HepG2 (cell line): ENCODE measurements at regions not wholly inside any gene's neighbourhood (a gene's known extent, or its start where the extent isn't known, plus 50 kb on each side); places are given as distances from the start of the nearest gene placed in this dataset.
A peak's percentile ranks its signal among the peaks of the same experiment; 100 is the strongest.

ENCODE experiments used
- ATAC-seq: fragments of 200-7000 bp; cut with Tn5 transposase; 3 replicates; pipeline ENCODE4 v1.9.1; 2020; ENCODE audit warnings: mild to moderate bottlenecking, moderate library complexity
- BruUV-seq: library from RNA; stranded (reverse); fragments of 400-500 nt; replicated peaks from 2 replicates; lab custom pipeline; 2021; lab: Mats Ljungman, UMichigan
- CTCF ChIA-PET: fragments of 300-600 bp; formaldehyde crosslinking; extraction: SDS; loops from one replicate; lab custom pipeline; 2021; ENCODE audit warnings: low total read pairs, inconsistent platforms, low intra/inter-chr PET ratio; lab: Yijun Ruan, JAX
- POLR2A ChIA-PET: fragments of 350-600 bp; sonication (Branson Sonifier 250); formaldehyde crosslinking; loops from one replicate; lab custom pipeline; 2020; ENCODE audit warnings: antibody characterized with exemption, inconsistent platforms; lab: Yijun Ruan, JAX
- DNase-seq: peaks from one replicate; pipeline ENCODE4 v3.0.0-alpha.2; 2015; ENCODE audit warnings: low spot score
- FAIRE-seq: peaks from 3 replicates; lab custom pipeline; 2011; peaks lifted over from hg19 to GRCh38; lab: Jason Lieb, UNC
- H2AFZ ChIP-seq: one replicate; pipeline ENCODE4 v1.6.1; 2011; ENCODE audit warnings: low read length, inconsistent platforms
- H3K27ac ChIP-seq: fragments of 300-600 bp; 3 replicates; pipeline ENCODE4 v1.8.0; 2011; ENCODE audit warnings: mixed run types, mild to moderate bottlenecking, mixed read lengths, low read length, inconsistent platforms; ENCODE audit not compliant: insufficient read depth; ENCODE audit errors: extremely low read length
- H3K27me3 ChIP-seq, 2 experiments: fragments of 200-600 bp in 1 of 2; 2 replicates in 1 of 2; 3 replicates in 1 of 2; pipeline versions ENCODE4 v1.6.0 to v1.8.0; 2011; ENCODE audit warnings: low read length in 2 of 2, mild to moderate bottlenecking in 2 of 2, moderate library complexity in 2 of 2, inconsistent platforms in 1 of 2; ENCODE audit not compliant: insufficient read depth in 2 of 2, control insufficient read depth in 1 of 2
- H3K36me3 ChIP-seq, 2 experiments: fragments of 200-600 bp in 1 of 2; replicated peaks in 1 of 2; 2 replicates in 1 of 2; 3 replicates in 1 of 2; pipeline versions ENCODE4 v1.5.1 to v1.8.0; 2011; ENCODE audit warnings: low read length in 2 of 2, inconsistent platforms in 1 of 2; ENCODE audit not compliant: insufficient read depth in 2 of 2, control insufficient read depth in 1 of 2
- H3K4me1 ChIP-seq: 2 replicates; pipeline ENCODE4 v1.5.1; 2012; ENCODE audit warnings: low read length, inconsistent platforms; ENCODE audit not compliant: insufficient read depth
- H3K4me2 ChIP-seq: 2 replicates; pipeline ENCODE4 v1.6.0; 2011; ENCODE audit warnings: low read depth, low read length, inconsistent platforms
- H3K4me3 ChIP-seq, 3 experiments: fragments of 200-600 bp in 1 of 3; sonication (generic), shearing (Covaris generic) in 1 of 3; replicated peaks in 1 of 3; 2 replicates each; pipeline ENCODE4 v1.5.1; 2011 to 2016; ENCODE audit warnings: low read length in 3 of 3, inconsistent platforms in 2 of 3, low read depth in 2 of 3, mild to moderate bottlenecking in 2 of 3, control low read depth in 1 of 3, mixed read lengths in 1 of 3; ENCODE audit not compliant: insufficient read depth in 1 of 3
- H3K79me2 ChIP-seq: one replicate; pipeline ENCODE4 v1.6.1; 2011; ENCODE audit warnings: low read length, inconsistent platforms; ENCODE audit not compliant: insufficient read depth
- H3K9ac ChIP-seq: 2 replicates; pipeline ENCODE4 v1.6.0; 2011; ENCODE audit warnings: mild to moderate bottlenecking, low read depth, low read length, inconsistent platforms; ENCODE audit not compliant: insufficient read depth
- H3K9me3 ChIP-seq: 2 replicates; pipeline ENCODE4 v1.5.1; 2012; ENCODE audit warnings: mild to moderate bottlenecking, low read length
- H4K20me1 ChIP-seq: 2 replicates; pipeline ENCODE4 v1.6.0; 2011; ENCODE audit warnings: inconsistent platforms, mild to moderate bottlenecking, low read length, moderate library complexity; ENCODE audit not compliant: insufficient read depth
- CSRNP2 ChIP-seq: sonication (generic); formaldehyde crosslinking; conservative IDR thresholded peaks from 2 replicates; pipeline ENCODE4 v1.8.0; 2022; ENCODE audit warnings: low read depth, missing genetic modification reagents
- GTF2F1 ChIP-seq: fragments of 150-350 bp; IDR thresholded peaks from 2 replicates; pipeline ENCODE4 v1.6.1; 2014; ENCODE audit warnings: low read length
- NR2C2 ChIP-seq: sonication (generic); formaldehyde crosslinking; IDR thresholded peaks from 2 replicates; pipeline ENCODE4 v1.4.0; 2020; ENCODE audit warnings: missing genetic modification reagents, mild to moderate bottlenecking, moderate library complexity, borderline replicate concordance
- NR2F2 ChIP-seq: IDR thresholded peaks from 2 replicates; pipeline ENCODE4 v1.6.1; 2012; ENCODE audit warnings: low read depth, inconsistent platforms, borderline replicate concordance
- SCMH1 ChIP-seq: sonication (generic); formaldehyde crosslinking; IDR thresholded peaks from 2 replicates; pipeline ENCODE4 v1.9.0; 2021; ENCODE audit warnings: missing genetic modification reagents, mild to moderate bottlenecking, borderline replicate concordance
- XRCC5 ChIP-seq: fragments of 200-400 bp; formaldehyde crosslinking; optimal IDR thresholded peaks from 2 replicates; pipeline ENCODE3; 2017; ENCODE audit warnings: mild to moderate bottlenecking, low read length
- ZFP37 ChIP-seq: sonication (generic); formaldehyde crosslinking; IDR thresholded peaks from 2 replicates; pipeline ENCODE4 v1.4.0; 2020; ENCODE audit warnings: missing genetic modification reagents, borderline replicate concordance
- ZNF556 ChIP-seq: sonication (generic); formaldehyde crosslinking; IDR thresholded peaks from 2 replicates; pipeline ENCODE4 v1.4.0; 2020; ENCODE audit warnings: mild to moderate bottlenecking, missing genetic modification reagents, borderline replicate concordance
- WGBS: methylation state at CpG from one replicate; pipeline ENCODE4 v1.1.6; 2017; ENCODE audit warnings: low lambda C conversion rate; 5-methylcytosine and 5-hydroxymethylcytosine counted together
- in situ Hi-C: cut with HindIII; loops from 2 replicates; pipeline ENCODE4 v1.10.0; 2017; ENCODE audit warnings: low pct_unique_long_range_greater_than_20kb; ENCODE audit not compliant: extremely low pct_ligation_motif_present
- intact Hi-C: fragments of 100-400 bp; cut with micrococcal nuclease; formaldehyde crosslinking; loops from one replicate; pipeline ENCODE4 v1.10.0; 2022; ENCODE audit not compliant: unreplicated experiment
- TF ChIP-seq, protein P1 (sequence below): IDR thresholded peaks from 2 replicates; pipeline ENCODE4 v1.6.1; 2016; ENCODE audit warnings: missing compliant biosample characterization, missing genetic modification reagents, borderline replicate concordance

DNA sequence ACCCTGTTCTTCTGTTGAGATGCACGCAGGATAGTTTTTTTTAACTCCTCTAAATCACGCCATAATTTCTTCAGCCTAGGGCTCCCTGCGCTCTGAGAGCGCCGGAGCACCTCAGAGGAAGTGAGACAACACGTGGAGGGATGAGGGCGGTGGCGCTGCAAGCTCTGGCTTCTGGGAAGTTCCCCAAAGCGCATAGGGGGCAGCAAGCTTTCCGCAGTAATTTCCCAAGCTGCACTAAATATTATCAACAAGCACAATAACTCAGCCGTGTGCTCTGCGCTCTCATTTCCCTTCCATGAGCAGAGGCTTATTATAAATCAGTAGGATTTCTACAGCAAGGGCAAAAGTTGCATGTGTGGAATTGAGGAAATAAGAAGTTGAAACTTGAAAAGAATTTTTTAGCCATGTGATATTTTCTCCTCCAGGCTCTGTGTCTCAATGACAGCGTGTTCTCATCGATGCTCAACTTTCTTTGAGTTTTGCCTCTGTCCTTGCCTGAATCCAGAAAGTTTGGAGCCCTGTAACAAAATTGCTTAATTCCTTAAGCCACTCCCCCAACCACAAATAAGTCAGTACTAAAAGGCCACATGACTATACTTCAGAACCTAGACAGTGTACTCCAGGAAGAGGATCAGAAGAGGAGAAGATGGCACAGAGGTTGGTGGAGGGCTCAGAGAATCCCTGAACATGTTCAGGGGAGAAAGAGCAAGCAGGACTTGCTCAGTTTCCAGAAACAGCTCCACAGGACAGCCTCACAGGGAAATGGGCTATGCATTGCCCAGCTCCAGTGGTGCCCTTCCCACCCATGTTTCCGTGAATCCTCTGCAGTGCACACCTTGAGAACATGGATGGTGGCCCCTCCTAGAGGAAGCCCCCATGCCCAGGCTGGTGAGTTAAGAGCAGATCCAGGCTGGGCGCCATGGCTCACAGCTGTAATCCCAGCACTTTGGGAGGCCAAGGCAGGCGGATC is 221.5 kb upstream of the GHITM start (continued):
- TF ChIP-seq CSRNP2 (CRISPR knock-in tag) (no peak), XRCC5 (peak; percentile 20)

GRCh38 chr10:83919187-83919586 is 220.1 kb upstream of the GHITM start:
- CTCF ChIA-PET, result no interaction called here
- H3K4me1 ChIP-seq, result peaks cover 11% of the 10 kb centered on the region
- FAIRE-seq, result no peak

More at GRCh38 chr10:83919187-83919586, 220.1 kb upstream of the GHITM start:
- no peaks in the 10 kb centered on the region for H3K9me3 ChIP-seq
- no TSS peak for BruUV-seq
- H3K27me3 ChIP-seq, result no peaks in the 10 kb centered on the region
- H3K4me3 ChIP-seq, result no peak overlapping the region
- no peak overlapping the region for H3K4me2 ChIP-seq
- DNase-seq, result no peak
- no peak overlapping the region for H2AFZ ChIP-seq
- no peaks in the 10 kb centered on the region for H3K79me2 ChIP-seq
- intact Hi-C loops, result no loop called here
- no peak for ATAC-seq
- WGBS, result 0% methylated on average over 2 of the region's 2 CpGs
- POLR2A ChIA-PET, result no interaction called here
- no peaks in the 10 kb centered on the region for H4K20me1 ChIP-seq
- no peaks in the 10 kb centered on the region for H3K36me3 ChIP-seq
- no peak overlapping the region for H3K9ac ChIP-seq
- in situ Hi-C loops, result no loop called here
- no peak overlapping the region for H3K27ac ChIP-seq
- TF ChIP-seq NR2C2 (no peak), SCMH1 (CRISPR knock-in tag) (no peak), GTF2F1 (no peak), NR2F2 (no peak), ZNF556 (no peak), ZFP37 (CRISPR knock-in tag) (no peak)
- TF ChIP-seq, protein P1, sequence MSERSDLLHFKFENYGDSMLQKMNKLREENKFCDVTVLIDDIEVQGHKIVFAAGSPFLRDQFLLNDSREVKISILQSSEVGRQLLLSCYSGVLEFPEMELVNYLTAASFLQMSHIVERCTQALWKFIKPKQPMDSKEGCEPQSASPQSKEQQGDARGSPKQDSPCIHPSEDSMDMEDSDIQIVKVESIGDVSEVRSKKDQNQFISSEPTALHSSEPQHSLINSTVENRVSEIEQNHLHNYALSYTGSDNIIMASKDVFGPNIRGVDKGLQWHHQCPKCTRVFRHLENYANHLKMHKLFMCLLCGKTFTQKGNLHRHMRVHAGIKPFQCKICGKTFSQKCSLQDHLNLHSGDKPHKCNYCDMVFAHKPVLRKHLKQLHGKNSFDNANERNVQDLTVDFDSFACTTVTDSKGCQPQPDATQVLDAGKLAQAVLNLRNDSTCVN (CRISPR knock-in tag), result no peak
